ENCODE measurements at regions not wholly inside any gene's neighbourhood (a gene's known extent, or its start where the extent isn't known, plus 50 kb on each side); places are given as distances from the start of the nearest gene placed in this dataset.
A peak's percentile ranks its signal among the peaks of the same experiment; 100 is the strongest.
"Not testable (repeated sequence)": the region's sequence is repeated elsewhere in the genome, so short reads cannot be mapped to it uniquely, and the experiment has no call there.

DNA sequence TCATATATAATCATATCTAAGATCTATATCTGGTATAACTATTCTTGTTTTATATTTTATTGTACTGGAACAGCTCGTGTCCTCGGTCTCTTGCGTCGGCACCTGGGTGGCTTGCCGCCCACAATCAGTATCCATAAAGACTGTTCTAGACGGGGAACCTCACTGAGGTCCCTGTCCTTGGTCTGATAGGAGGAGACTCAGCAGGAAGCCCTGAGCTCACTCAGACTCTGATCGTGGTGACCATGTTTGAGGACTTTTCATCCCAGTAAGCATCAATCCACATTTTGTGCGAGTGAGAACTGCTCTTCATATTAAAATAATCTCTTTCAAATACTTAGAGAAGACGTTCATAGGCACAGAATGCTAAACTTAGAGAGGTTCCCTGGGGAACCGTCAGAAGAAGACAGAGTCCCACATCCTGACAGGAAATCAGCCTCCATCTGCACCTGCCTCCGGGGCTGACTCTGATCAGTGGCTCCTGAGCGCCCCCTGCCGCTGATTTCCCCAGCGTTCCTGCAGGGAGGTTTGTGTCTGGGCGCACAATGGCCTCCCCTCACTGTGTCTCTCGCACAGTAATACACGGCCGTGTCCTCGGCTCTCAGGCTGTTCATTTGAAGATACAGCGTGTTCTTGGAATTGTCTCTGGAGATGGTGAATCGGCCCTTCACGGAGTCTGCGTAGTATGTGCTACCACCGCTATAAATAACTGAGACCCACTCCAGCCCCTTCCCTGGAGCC lies 1065.9 kb downstream of the TMEM121 start:
- H3K36me3 ChIP-seq (replicated peaks in 1 of 2; ENCODE audit: control extremely low read depth in 1 of 2, control insufficient read depth in 1 of 2, extremely low read depth in 1 of 2, insufficient read depth in 2 of 2, low read length in 1 of 2); H4K20me1 ChIP-seq (ENCODE audit: control insufficient read depth, insufficient read depth, low read length, poor library complexity, severe bottlenecking); H3K79me2 ChIP-seq (ENCODE audit: control insufficient read depth, insufficient read depth, low read length); H3K9me3 ChIP-seq (ENCODE audit: control extremely low read depth in 1 of 3, control insufficient read depth in 2 of 3, insufficient read depth in 1 of 3, low read length in 2 of 3); H3K27ac ChIP-seq (ENCODE audit: low read length in 2 of 2); intact Hi-C loops (cut with micrococcal nuclease); H3K27me3 ChIP-seq (replicated peaks in 1 of 4; ENCODE audit: control extremely low read depth in 1 of 4, control insufficient read depth in 3 of 4, insufficient read depth in 4 of 4, low read length in 3 of 4); H3K27ac Mint-ChIP-seq; H3K27me3 Mint-ChIP-seq; H3K9me3 Mint-ChIP-seq (ENCODE audit: insufficient read depth); POLR2A ChIA-PET: not testable (repeated sequence)
- H3K4me2 ChIP-seq (replicated peaks; ENCODE audit: low read depth, low read length, poor library complexity, severe bottlenecking) = peak overlapping the region; percentile 61
- peak overlapping the region; percentile 56 for H2AFZ ChIP-seq (ENCODE audit: insufficient read depth, low read depth, low read length, poor library complexity, severe bottlenecking)
- Mint-ChIP-seq H3K4me1 (peaks cover 33% of the 10 kb centered on the region), H3K4me3 (peak overlapping the region; percentile 55)
- peak overlapping the region; percentile 23 for H3K9ac ChIP-seq (ENCODE audit: low read length)
- peaks cover 25 to 27% of the 10 kb centered on the region in 2 donors for H3K4me1 ChIP-seq (ENCODE audit: control insufficient read depth in 2 of 2, insufficient read depth in 2 of 2, low read length in 2 of 2)
- ATAC-seq (ENCODE audit: low read depth) (peak; percentile 51), DNase-seq (peak; percentile 60)
- H3K4me3 ChIP-seq (ENCODE audit: control extremely low read depth in 1 of 5, extremely low read depth in 1 of 5, insufficient read depth in 1 of 5, low read depth in 2 of 5, low read length in 4 of 5) = peak overlapping the region in 2 of 5 experiments; percentile 7 to 32
- CTCF ChIA-PET = interaction anchor here (1.4 to 3.6 kb wide), 4 partner anchors 10 to 156 kb away, joined by 3 to 22 read pairs (median 4); no protein-coding TSS in a partner anchor
- TF ChIP-seq, protein P1, sequence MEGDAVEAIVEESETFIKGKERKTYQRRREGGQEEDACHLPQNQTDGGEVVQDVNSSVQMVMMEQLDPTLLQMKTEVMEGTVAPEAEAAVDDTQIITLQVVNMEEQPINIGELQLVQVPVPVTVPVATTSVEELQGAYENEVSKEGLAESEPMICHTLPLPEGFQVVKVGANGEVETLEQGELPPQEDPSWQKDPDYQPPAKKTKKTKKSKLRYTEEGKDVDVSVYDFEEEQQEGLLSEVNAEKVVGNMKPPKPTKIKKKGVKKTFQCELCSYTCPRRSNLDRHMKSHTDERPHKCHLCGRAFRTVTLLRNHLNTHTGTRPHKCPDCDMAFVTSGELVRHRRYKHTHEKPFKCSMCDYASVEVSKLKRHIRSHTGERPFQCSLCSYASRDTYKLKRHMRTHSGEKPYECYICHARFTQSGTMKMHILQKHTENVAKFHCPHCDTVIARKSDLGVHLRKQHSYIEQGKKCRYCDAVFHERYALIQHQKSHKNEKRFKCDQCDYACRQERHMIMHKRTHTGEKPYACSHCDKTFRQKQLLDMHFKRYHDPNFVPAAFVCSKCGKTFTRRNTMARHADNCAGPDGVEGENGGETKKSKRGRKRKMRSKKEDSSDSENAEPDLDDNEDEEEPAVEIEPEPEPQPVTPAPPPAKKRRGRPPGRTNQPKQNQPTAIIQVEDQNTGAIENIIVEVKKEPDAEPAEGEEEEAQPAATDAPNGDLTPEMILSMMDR (IDR thresholded peaks at IDR 0.05) = peak; percentile 74
- 26% methylated on average over 7 of the region's 24 CpGs for WGBS (ENCODE audit: insufficient coverage)

- peaks cover 54% of the 10 kb centered on the region for H3K27me3 Mint-ChIP-seq
- H3K4me1 ChIP-seq (ENCODE audit: control insufficient read depth in 2 of 2, insufficient read depth in 2 of 2, low read length in 2 of 2) = no peaks in the 10 kb centered on the region
- ChIA-PET POLR2A (no interaction called here), CTCF (interaction anchor here (0.9 to 1.6 kb wide), 4 partner anchors 9 to 35 kb away, joined by 3 to 5 read pairs (median 4); no protein-coding TSS in a partner anchor)
- intact Hi-C loops (cut with micrococcal nuclease) = no loop called here
- no peaks in the 10 kb centered on the region for H3K4me1 Mint-ChIP-seq
- H3K36me3 ChIP-seq (replicated peaks in 1 of 2; ENCODE audit: control extremely low read depth in 1 of 2, control insufficient read depth in 1 of 2, extremely low read depth in 1 of 2, insufficient read depth in 2 of 2, low read length in 1 of 2) = no peaks in the 10 kb centered on the region
- ATAC-seq (ENCODE audit: low read depth) = no peak
- no peak overlapping the region for H3K27ac Mint-ChIP-seq
- H2AFZ ChIP-seq (ENCODE audit: insufficient read depth, low read depth, low read length, poor library complexity, severe bottlenecking) = no peak overlapping the region
- 85% methylated on average over 1 of the region's 2 CpGs for WGBS (ENCODE audit: insufficient coverage)
- no peak overlapping the region for H3K27ac ChIP-seq (ENCODE audit: low read length in 2 of 2)
- no peaks in the 10 kb centered on the region for H3K9me3 ChIP-seq (ENCODE audit: control extremely low read depth in 1 of 3, control insufficient read depth in 2 of 3, insufficient read depth in 1 of 3, low read length in 2 of 3)
- H3K4me2 ChIP-seq (replicated peaks; ENCODE audit: low read depth, low read length, poor library complexity, severe bottlenecking) = no peak overlapping the region
- H4K20me1 ChIP-seq (ENCODE audit: control insufficient read depth, insufficient read depth, low read length, poor library complexity, severe bottlenecking) = no peaks in the 10 kb centered on the region
- peaks cover 0 to 12% (median 3%) of the 10 kb centered on the region in 4 experiments for H3K27me3 ChIP-seq (replicated peaks in 1 of 4; ENCODE audit: control extremely low read depth in 1 of 4, control insufficient read depth in 3 of 4, insufficient read depth in 4 of 4, low read length in 3 of 4)
- H3K9ac ChIP-seq (ENCODE audit: low read length) = no peak overlapping the region
- H3K4me3 ChIP-seq (ENCODE audit: control extremely low read depth in 1 of 5, extremely low read depth in 1 of 5, insufficient read depth in 1 of 5, low read depth in 2 of 5, low read length in 4 of 5) = no peak overlapping the region
- TF ChIP-seq, protein P1 (IDR thresholded peaks at IDR 0.05) = no peak
- TF ChIP-seq EZH2 (IDR thresholded peaks at IDR 0.05; ENCODE audit: borderline replicate concordance, insufficient read depth, low read depth, low read length, poor library complexity, severe bottlenecking) = no peak
- H3K79me2 ChIP-seq (ENCODE audit: control insufficient read depth, insufficient read depth, low read length) = no peaks in the 10 kb centered on the region
- no peaks in the 10 kb centered on the region for H3K9me3 Mint-ChIP-seq (ENCODE audit: insufficient read depth)
- DNase-seq = no peak
- no peak overlapping the region for H3K4me3 Mint-ChIP-seq
Measured at GRCh38 chr14:106599209-106599608, 1072.8 kb downstream of the TMEM121 start.
